ENCODE measurements at regions not wholly inside any gene's neighbourhood (a gene's known extent, or its start where the extent isn't known, plus 50 kb on each side); places are given as distances from the start of the nearest gene placed in this dataset.
"Not testable (repeated sequence)": the region's sequence is repeated elsewhere in the genome, so short reads cannot be mapped to it uniquely, and the experiment has no call there.

DNA sequence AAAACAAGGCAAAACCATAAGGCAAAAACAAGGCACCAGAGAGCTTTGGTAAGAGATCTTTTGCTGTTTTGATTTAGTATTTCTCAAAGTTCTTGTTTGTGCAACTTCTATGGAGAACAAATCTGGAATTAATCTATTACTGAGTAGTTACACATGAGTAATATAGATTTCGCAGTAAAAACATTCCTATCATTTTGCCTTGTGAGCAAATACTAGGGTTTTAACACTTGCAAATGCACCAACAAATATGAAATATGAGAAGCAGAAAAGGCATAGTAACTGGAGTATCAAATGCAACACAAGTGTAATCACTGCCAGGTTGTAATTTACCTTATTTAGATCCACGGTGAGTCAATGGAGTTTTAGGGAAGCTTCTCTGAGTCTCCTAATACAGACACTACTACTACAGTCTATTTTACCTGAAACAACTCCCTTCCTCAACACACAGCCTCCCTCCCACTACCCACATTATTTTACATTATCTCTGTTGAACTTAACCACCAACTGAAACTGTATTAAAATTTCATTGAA lies 324.1 kb downstream of the FLRT2 start:
- no peak for DNase-seq
- H3K4me1 ChIP-seq, result no peaks in the 10 kb centered on the region
- TF ChIP-seq, protein P1, sequence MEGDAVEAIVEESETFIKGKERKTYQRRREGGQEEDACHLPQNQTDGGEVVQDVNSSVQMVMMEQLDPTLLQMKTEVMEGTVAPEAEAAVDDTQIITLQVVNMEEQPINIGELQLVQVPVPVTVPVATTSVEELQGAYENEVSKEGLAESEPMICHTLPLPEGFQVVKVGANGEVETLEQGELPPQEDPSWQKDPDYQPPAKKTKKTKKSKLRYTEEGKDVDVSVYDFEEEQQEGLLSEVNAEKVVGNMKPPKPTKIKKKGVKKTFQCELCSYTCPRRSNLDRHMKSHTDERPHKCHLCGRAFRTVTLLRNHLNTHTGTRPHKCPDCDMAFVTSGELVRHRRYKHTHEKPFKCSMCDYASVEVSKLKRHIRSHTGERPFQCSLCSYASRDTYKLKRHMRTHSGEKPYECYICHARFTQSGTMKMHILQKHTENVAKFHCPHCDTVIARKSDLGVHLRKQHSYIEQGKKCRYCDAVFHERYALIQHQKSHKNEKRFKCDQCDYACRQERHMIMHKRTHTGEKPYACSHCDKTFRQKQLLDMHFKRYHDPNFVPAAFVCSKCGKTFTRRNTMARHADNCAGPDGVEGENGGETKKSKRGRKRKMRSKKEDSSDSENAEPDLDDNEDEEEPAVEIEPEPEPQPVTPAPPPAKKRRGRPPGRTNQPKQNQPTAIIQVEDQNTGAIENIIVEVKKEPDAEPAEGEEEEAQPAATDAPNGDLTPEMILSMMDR (IDR thresholded peaks at IDR 0.05), result no peak
- no peaks in the 10 kb centered on the region for H3K9me3 ChIP-seq
- intact Hi-C loops (cut with DNase I), result no loop called here
- H3K27ac ChIP-seq, result no peak overlapping the region
- H3K9ac ChIP-seq (ENCODE audit: low read depth in 2 of 2, low read length in 2 of 2), result no peak overlapping the region
- no peak overlapping the region for H3K4me3 ChIP-seq
- no peaks in the 10 kb centered on the region for H3K27me3 ChIP-seq
- H3K36me3 ChIP-seq, result no peaks in the 10 kb centered on the region

DNA sequence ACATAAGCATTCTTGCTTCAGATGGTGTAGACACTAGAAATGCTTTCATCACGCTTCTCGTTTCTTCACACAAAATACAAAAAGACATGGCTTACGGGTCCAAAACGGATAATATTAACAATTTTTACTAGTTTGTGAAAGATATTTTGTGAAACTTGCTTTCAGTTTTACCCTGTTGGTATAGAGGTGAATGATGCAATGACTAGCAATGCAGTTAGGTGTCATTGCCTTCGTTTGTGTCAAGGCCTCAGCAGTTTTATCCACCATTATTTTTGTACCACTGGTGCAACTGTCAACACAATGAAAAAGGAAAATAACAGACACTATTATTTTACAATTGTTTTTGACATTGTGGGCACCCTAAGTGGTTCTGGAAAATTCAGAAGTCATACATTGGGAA lies 323.0 kb downstream of the FLRT2 start:
- Histone ChIP-seq H3K9me3 (no peaks in the 10 kb centered on the region), H3K9ac (ENCODE audit: low read depth in 2 of 2, low read length in 2 of 2) (no peak overlapping the region), H3K4me3 (no peak overlapping the region), H3K36me3 (no peaks in the 10 kb centered on the region), H3K27me3 (no peaks in the 10 kb centered on the region), H3K27ac (no peak overlapping the region), H3K4me1 (no peaks in the 10 kb centered on the region)
- intact Hi-C loops (cut with DNase I), result no loop called here
- no peak for DNase-seq
- TF ChIP-seq, protein P1 (IDR thresholded peaks at IDR 0.05), result no peak

DNA sequence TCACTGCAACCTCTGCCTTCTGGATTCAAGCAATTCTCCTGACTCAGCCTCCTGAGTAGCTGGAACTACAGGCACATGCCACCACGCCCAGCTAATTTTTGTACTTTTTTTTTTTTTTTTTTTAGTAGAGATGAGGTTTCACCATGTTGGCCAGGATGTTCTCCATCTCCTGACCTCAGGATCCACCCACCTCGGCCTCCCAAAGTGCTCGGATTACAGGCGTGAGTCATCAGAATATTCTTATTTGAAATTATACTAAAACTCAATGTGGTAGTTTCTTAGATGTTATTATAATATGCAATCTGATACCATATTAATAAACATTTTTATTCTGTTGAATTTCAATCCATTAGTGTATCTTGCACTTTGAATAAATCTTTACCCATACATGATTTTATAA lies 322.2 kb downstream of the FLRT2 start:
- H3K9me3 ChIP-seq; H3K4me1 ChIP-seq; H3K36me3 ChIP-seq; H3K27me3 ChIP-seq; H3K27ac ChIP-seq; DNase-seq; H3K9ac ChIP-seq (ENCODE audit: low read depth in 2 of 2, low read length in 2 of 2); intact Hi-C loops (cut with DNase I); H3K4me3 ChIP-seq: not testable (repeated sequence)

DNA sequence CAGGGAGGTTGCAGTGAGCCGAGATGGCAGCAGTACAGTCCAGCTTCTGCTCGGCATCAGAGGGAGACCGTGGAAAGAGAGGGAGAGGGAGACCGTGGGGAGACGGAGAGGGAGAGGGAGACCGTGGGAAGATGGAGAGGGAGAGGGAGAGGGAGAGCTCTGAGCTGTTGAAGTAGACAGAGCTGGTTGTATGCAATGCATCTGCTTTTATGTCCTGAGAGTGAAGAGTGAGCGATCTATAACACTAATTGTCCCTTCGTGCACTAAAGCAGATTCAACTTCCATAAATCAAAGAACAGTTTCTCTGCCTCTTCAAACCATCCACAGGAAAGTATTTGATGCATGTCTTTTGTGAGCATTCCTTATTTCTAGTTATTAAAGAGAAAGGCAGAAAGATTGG lies 300.6 kb downstream of the FLRT2 start:
- H3K4me1 ChIP-seq; H3K27me3 ChIP-seq; DNase-seq; intact Hi-C loops (cut with DNase I); H3K36me3 ChIP-seq; H3K4me3 ChIP-seq; H3K9ac ChIP-seq (ENCODE audit: low read depth in 2 of 2, low read length in 2 of 2); H3K9me3 ChIP-seq; H3K27ac ChIP-seq: not testable (repeated sequence)

DNA sequence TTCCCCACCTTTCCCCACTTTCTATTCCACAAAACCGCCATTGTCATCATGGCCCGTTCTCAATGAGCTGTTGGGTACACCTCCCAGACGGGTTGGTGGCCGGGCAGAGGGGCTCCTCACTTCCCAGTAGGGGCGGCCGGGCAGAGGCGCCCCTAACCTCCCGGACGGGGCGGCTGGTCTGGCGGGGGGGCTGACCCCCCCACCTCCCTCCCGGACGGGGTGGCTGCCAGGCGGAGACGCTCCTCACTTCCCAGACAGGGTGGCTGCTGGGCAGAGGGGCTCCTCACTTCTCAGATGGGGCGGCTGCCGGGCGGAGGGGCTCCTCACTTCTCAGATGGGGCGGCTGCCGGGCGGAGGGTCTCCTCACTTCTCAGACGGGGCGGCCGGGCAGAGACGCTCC lies 299.7 kb downstream of the FLRT2 start:
- H3K27me3 ChIP-seq; H3K4me3 ChIP-seq; H3K9me3 ChIP-seq; H3K4me1 ChIP-seq; DNase-seq; intact Hi-C loops (cut with DNase I); H3K27ac ChIP-seq; H3K9ac ChIP-seq (ENCODE audit: low read depth in 2 of 2, low read length in 2 of 2); H3K36me3 ChIP-seq: not testable (repeated sequence)

DNA sequence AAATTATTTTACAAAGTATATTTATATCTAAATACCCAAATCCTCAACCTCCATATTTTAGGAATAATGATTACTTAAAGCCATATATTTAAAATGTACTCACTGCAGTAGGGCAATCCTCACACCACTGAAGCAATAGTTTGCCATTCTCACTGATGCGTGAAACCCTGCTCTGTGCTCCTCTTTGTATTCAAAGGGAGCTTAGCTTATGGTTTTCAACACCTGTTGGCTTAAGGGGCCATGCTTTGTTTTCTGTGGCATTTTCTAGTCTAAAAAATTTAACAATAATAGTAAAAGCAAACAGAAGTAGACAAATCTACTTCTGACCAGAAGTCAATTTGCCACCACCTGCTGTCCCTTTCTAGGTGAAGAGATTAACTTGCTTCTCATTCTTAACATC lies 294.6 kb downstream of the FLRT2 start:
- no peak for DNase-seq
- Histone ChIP-seq H3K27me3 (no peaks in the 10 kb centered on the region), H3K9me3 (no peaks in the 10 kb centered on the region), H3K9ac (ENCODE audit: low read depth in 2 of 2, low read length in 2 of 2) (no peak overlapping the region), H3K36me3 (no peaks in the 10 kb centered on the region), H3K4me3 (no peak overlapping the region), H3K4me1 (no peaks in the 10 kb centered on the region), H3K27ac (no peak overlapping the region)
- TF ChIP-seq, protein P1 (IDR thresholded peaks at IDR 0.05), result no peak
- intact Hi-C loops (cut with DNase I), result no loop called here

GRCh38 chr14:85822236-85822635 lies 292.3 kb downstream of the FLRT2 start:
- Histone ChIP-seq H3K27ac (no peak overlapping the region), H3K27me3 (no peaks in the 10 kb centered on the region), H3K36me3 (no peaks in the 10 kb centered on the region), H3K4me1 (no peaks in the 10 kb centered on the region), H3K9me3 (no peaks in the 10 kb centered on the region), H3K9ac (ENCODE audit: low read depth in 2 of 2, low read length in 2 of 2) (no peak overlapping the region), H3K4me3 (no peak overlapping the region)
- DNase-seq, result no peak
- TF ChIP-seq, protein P1 (IDR thresholded peaks at IDR 0.05), result no peak
- intact Hi-C loops (cut with DNase I), result no loop called here

All from colonic mucosa (tissue), 4 donors.